H9 (cell line): ENCODE measurements at regions not wholly inside any gene's neighbourhood (a gene's known extent, or its start where the extent isn't known, plus 50 kb on each side); places are given as distances from the start of the nearest gene placed in this dataset.

ENCODE experiments used
- DNase-seq: peaks from one replicate; pipeline ENCODE4 v3.0.0-alpha.2; 2017
- H2AFZ ChIP-seq: one replicate; pipeline ENCODE4 v1.6.1; 2013; ENCODE audit warnings: mild to moderate bottlenecking, low read length, control low read depth, moderate library complexity
- H2AK5ac ChIP-seq: 2 replicates; pipeline ENCODE4 v1.6.1; 2013; ENCODE audit warnings: low read length, control low read depth, mixed read lengths; ENCODE audit not compliant: insufficient read length
- H2BK120ac ChIP-seq: one replicate; pipeline ENCODE4 v1.6.1; 2013; ENCODE audit warnings: low read depth, mild to moderate bottlenecking, low read length, control low read depth, inconsistent platforms; ENCODE audit not compliant: poor library complexity, severe bottlenecking
- H2BK12ac ChIP-seq: 2 replicates; pipeline ENCODE4 v1.6.1; 2013; ENCODE audit warnings: low read length, control low read depth, mixed read lengths, low read depth; ENCODE audit not compliant: insufficient read length
- H2BK15ac ChIP-seq: 2 replicates; pipeline ENCODE4 v1.6.1; 2013; ENCODE audit warnings: low read depth, low read length, control low read depth
- H2BK20ac ChIP-seq: one replicate; pipeline ENCODE4 v1.6.1; 2013; ENCODE audit warnings: low read depth, mild to moderate bottlenecking, low read length, control low read depth, inconsistent platforms; ENCODE audit not compliant: poor library complexity, severe bottlenecking
- H2BK5ac ChIP-seq: 2 replicates; pipeline ENCODE4 v1.6.1; 2013; ENCODE audit warnings: low read length, control low read depth, mixed read lengths; ENCODE audit not compliant: insufficient read length
- H3K14ac ChIP-seq: 2 replicates; pipeline ENCODE4 v1.6.1; 2013; ENCODE audit warnings: low read length, control low read depth; ENCODE audit not compliant: insufficient read depth
- H3K18ac ChIP-seq: 2 replicates; pipeline ENCODE4 v1.6.1; 2013; ENCODE audit warnings: low read depth, mild to moderate bottlenecking, mixed read lengths, low read length, control low read depth; ENCODE audit not compliant: insufficient read length
- H3K23ac ChIP-seq: 2 replicates; pipeline ENCODE4 v1.6.1; 2013; ENCODE audit warnings: low read length, control low read depth, mixed read lengths, low read depth; ENCODE audit not compliant: insufficient read length
- H3K23me2 ChIP-seq: 2 replicates; pipeline ENCODE4 v1.6.1; 2013; ENCODE audit warnings: low read depth, mild to moderate bottlenecking, mixed read lengths, low read length, control low read depth; ENCODE audit not compliant: insufficient read length, poor library complexity, severe bottlenecking
- H3K27ac ChIP-seq: 2 replicates; pipeline ENCODE4 v1.5.1; 2013; ENCODE audit warnings: low read length, control low read depth, mixed read lengths, low read depth; ENCODE audit not compliant: insufficient read length
- H3K27me3 ChIP-seq: 2 replicates; pipeline ENCODE4 v1.6.1; 2013; ENCODE audit warnings: low read length, control low read depth, inconsistent platforms; ENCODE audit not compliant: insufficient read depth
- H3K4ac ChIP-seq: 2 replicates; pipeline ENCODE4 v1.6.1; 2013; ENCODE audit warnings: low read depth, mild to moderate bottlenecking, control low read depth, inconsistent platforms, low read length, moderate library complexity
- H3K4me1 ChIP-seq: 2 replicates; pipeline ENCODE4 v1.6.1; 2013; ENCODE audit warnings: low read length, control low read depth, inconsistent platforms; ENCODE audit not compliant: insufficient read depth
- H3K4me2 ChIP-seq: 2 replicates; pipeline ENCODE4 v1.6.1; 2013; ENCODE audit warnings: low read length, control low read depth, mixed read lengths; ENCODE audit not compliant: insufficient read length, insufficient read depth
- H3K56ac ChIP-seq: 2 replicates; pipeline ENCODE4 v1.6.1; 2013; ENCODE audit warnings: low read depth, mild to moderate bottlenecking, mixed read lengths, low read length, control low read depth; ENCODE audit not compliant: insufficient read length
- H3K79me1 ChIP-seq: 2 replicates; pipeline ENCODE4 v1.6.1; 2013; ENCODE audit warnings: low read depth, mild to moderate bottlenecking, moderate library complexity, low read length, control low read depth, inconsistent platforms; ENCODE audit not compliant: insufficient read depth, poor library complexity, severe bottlenecking
- H3K79me2 ChIP-seq: 2 replicates; pipeline ENCODE4 v1.6.1; 2013; ENCODE audit warnings: low read length, control low read depth, inconsistent platforms; ENCODE audit not compliant: insufficient read depth
- H3K9ac ChIP-seq: 2 replicates; pipeline ENCODE4 v1.6.1; 2013; ENCODE audit warnings: low read length, control low read depth, mixed read lengths; ENCODE audit not compliant: insufficient read length; ENCODE audit errors: extremely low read depth
- H3K9me3 ChIP-seq: one replicate; pipeline ENCODE4 v1.6.1; 2013; ENCODE audit warnings: low read depth, low read length, inconsistent platforms; ENCODE audit not compliant: control insufficient read depth
- H3T11ph ChIP-seq: one replicate; pipeline ENCODE4 v1.6.1; 2013; ENCODE audit warnings: mild to moderate bottlenecking, low read length, control low read depth, inconsistent platforms
- H4K20me1 ChIP-seq: one replicate; pipeline ENCODE4 v1.6.1; 2013; ENCODE audit not compliant: control insufficient read depth, insufficient read length, insufficient read depth
- H4K5ac ChIP-seq: 2 replicates; pipeline ENCODE4 v1.6.1; 2013; ENCODE audit warnings: low read depth, mild to moderate bottlenecking, mixed read lengths, low read length, control low read depth; ENCODE audit not compliant: insufficient read length
- H4K8ac ChIP-seq: replicated peaks from 2 replicates; pipeline ENCODE4 v1.6.1; 2013; ENCODE audit warnings: low read length, control low read depth, mixed read lengths, low read depth; ENCODE audit not compliant: insufficient read length
- H4K91ac ChIP-seq: 2 replicates; pipeline ENCODE4 v1.6.1; 2013; ENCODE audit warnings: low read depth, mild to moderate bottlenecking, moderate library complexity, mixed read lengths, low read length, control low read depth; ENCODE audit not compliant: insufficient read length
- H3K27ac Mint-ChIP-seq, 3 experiments: 2 replicates in 2 of 3; 3 replicates in 1 of 3; pipeline ENCODE4 v1.8.0; 2020 to 2021; ENCODE audit warnings: mixed read lengths in 3 of 3, mild to moderate bottlenecking in 1 of 3, moderate library complexity in 1 of 3
- H3K27me3 Mint-ChIP-seq: 2 replicates; pipeline ENCODE4 v1.8.0; 2021; ENCODE audit warnings: low read depth, mild to moderate bottlenecking, moderate library complexity, mixed read lengths
- H3K36me3 Mint-ChIP-seq, 3 experiments: 2 replicates in 2 of 3; 3 replicates in 1 of 3; pipeline ENCODE4 v1.8.0; 2020 to 2021; ENCODE audit warnings: low read depth in 3 of 3, mixed read lengths in 3 of 3; ENCODE audit not compliant: insufficient read depth in 1 of 3
- H3K4me1 Mint-ChIP-seq, 2 experiments: 2 replicates each; pipeline ENCODE4 v1.8.0; 2020; ENCODE audit warnings: mixed read lengths in 2 of 2
- H3K4me3 Mint-ChIP-seq, 2 experiments: 2 replicates in 1 of 2; 3 replicates in 1 of 2; pipeline ENCODE4 v1.8.0; 2020 to 2021; ENCODE audit warnings: mild to moderate bottlenecking in 2 of 2, mixed read lengths in 2 of 2, moderate library complexity in 1 of 2
- H3K9me3 Mint-ChIP-seq, 2 experiments: 2 replicates in 1 of 2; 3 replicates in 1 of 2; pipeline ENCODE4 v1.8.0; 2020; ENCODE audit warnings: mild to moderate bottlenecking in 2 of 2, mixed read lengths in 2 of 2, moderate library complexity in 1 of 2
- CTCF ChIP-seq: fragments of 200-600 bp; sonication (generic); conservative IDR thresholded peaks from 3 replicates; pipeline ENCODE4 v1.8.0; 2021; ENCODE audit warnings: antibody characterized with exemption, mild to moderate bottlenecking
- WGBS: extraction: QIAGEN DNeasy Blood & Tissue Kit; methylation state at CpG from one replicate; pipeline ENCODE4 v1.1.7; 2013; ENCODE audit warnings: missing lambda C conversion rate, low lambda C conversion rate, mixed read lengths; ENCODE audit not compliant: insufficient read length; ENCODE audit errors: extremely low coverage; 5-methylcytosine and 5-hydroxymethylcytosine counted together

- H4K5ac ChIP-seq = no peak overlapping the region
- H3K27me3 ChIP-seq = no peaks in the 10 kb centered on the region
- Mint-ChIP-seq H3K27me3 (peaks cover 10% of the 10 kb centered on the region), H3K9me3 (peaks cover 0 to 9% of the 10 kb centered on the region in 2 experiments; a peak in 3 of 5 replicates), H3K36me3 (peaks cover 0 to 4% (median 0%) of the 10 kb centered on the region in 3 experiments; a peak in 1 of 7 replicates), H3K27ac (no peak overlapping the region), H3K4me3 (no peak overlapping the region), H3K4me1 (peaks cover 2 to 4% of the 10 kb centered on the region in 2 experiments; a peak in 3 of 4 replicates)
- TF ChIP-seq CTCF = no peak
- no peak overlapping the region for H4K91ac ChIP-seq
- no peaks in the 10 kb centered on the region for H3K9me3 ChIP-seq
- no peak overlapping the region for H3K27ac ChIP-seq
- H3K4ac ChIP-seq = no peak overlapping the region
- no peak overlapping the region for H2BK5ac ChIP-seq
- no peak overlapping the region for H2BK20ac ChIP-seq
- H3K79me2 ChIP-seq = no peaks in the 10 kb centered on the region
- no peaks in the 10 kb centered on the region for H3K23me2 ChIP-seq
- no peak overlapping the region for H3K14ac ChIP-seq
- H2AFZ ChIP-seq = no peak overlapping the region
- H2AK5ac ChIP-seq = no peak overlapping the region
- DNase-seq = no peak
- no peak overlapping the region for H3K9ac ChIP-seq
- H3K4me1 ChIP-seq = no peaks in the 10 kb centered on the region
- H3T11ph ChIP-seq = no peak overlapping the region
- H2BK120ac ChIP-seq = no peak overlapping the region
- H2BK12ac ChIP-seq = no peak overlapping the region
- WGBS = no CpG with 5 or more reads among the region's 6 CpGs
- no peaks in the 10 kb centered on the region for H4K20me1 ChIP-seq
- no peak overlapping the region for H3K56ac ChIP-seq
- H3K79me1 ChIP-seq = no peaks in the 10 kb centered on the region
- H3K18ac ChIP-seq = no peak overlapping the region
- no peak overlapping the region for H3K23ac ChIP-seq
- H2BK15ac ChIP-seq = no peak overlapping the region
- H4K8ac ChIP-seq = no peak overlapping the region
- no peak overlapping the region for H3K4me2 ChIP-seq
These were observed 142.5 kb downstream of the SALL1 start for GRCh38 chr16:51008607-51009006.
